ENCODE measurements at regions not wholly inside any gene's neighbourhood (a gene's known extent, or its start where the extent isn't known, plus 50 kb on each side); places are given as distances from the start of the nearest gene placed in this dataset.

DNA sequence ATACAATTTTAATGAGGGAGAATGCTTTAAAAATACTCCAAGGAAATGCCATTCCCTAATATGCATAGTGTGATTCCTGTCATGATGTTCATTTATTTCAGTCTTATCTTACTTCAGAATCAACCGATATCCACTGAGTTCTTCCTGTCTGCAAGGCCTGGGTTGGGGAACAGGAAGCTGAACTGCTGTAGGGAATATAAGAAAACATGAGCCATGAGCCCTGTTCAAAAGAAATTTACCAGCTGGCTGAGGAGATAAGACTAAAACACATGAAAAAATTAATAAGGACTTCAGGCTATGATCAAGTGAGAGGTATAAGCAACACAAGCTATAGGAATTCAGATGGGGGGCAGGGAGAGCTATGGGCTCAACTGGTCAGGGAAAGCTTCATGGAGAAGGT is 184.7 kb downstream of the PLPP4 start:
- DNase-seq: no peak

DNA sequence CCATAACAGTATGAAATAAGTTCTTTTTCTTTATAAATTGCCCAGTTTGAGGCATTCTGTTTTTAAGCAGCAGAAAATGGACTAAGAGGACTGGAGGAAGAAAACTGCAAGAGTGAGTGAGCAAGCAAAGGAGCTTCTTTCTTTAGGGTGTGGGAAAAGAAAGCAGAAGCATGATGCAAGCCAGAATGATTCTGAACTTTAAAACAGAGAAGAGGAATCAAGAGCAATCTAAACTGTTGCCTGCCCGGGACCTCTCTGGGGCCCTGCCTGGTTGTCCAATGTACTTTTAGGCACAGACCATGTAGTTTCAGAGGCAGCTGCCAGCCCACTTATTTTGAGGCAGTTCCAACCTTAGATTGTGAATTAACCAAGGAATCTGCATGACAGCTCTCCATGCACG is 186.3 kb downstream of the PLPP4 start:
- DNase-seq: no peak

- no peak for DNase-seq
Observed at GRCh38 chr10:120644556-120645410, 187.8 kb downstream of the PLPP4 start.

DNA sequence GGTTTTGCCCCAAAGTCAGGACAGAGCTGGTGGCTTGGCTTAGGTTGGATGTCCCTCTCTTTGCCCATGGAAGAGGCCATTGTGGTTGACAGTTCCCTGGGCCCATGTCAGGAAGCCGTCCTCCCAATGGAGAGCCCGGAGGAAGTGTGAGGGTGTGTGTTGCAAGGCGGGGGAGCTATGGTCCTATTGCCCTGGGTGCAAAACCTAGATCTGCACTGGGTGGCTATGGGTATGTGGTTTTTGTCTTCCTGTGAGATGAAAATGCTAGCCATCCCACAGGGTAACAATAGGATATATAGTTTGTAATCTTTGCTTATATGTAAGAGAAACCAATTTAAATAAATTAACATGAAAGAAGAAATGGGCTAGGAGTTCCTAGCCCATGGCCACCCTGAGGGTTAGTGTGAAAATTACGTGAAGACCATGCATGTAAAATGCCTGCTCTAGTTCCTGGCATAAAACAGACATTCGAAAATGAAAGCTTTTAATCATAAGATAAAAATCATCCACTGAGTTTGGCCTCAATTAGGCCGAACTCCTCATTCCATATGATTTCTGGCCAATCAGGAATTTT is 189.2 kb downstream of the PLPP4 start:
- no peak for DNase-seq

DNA sequence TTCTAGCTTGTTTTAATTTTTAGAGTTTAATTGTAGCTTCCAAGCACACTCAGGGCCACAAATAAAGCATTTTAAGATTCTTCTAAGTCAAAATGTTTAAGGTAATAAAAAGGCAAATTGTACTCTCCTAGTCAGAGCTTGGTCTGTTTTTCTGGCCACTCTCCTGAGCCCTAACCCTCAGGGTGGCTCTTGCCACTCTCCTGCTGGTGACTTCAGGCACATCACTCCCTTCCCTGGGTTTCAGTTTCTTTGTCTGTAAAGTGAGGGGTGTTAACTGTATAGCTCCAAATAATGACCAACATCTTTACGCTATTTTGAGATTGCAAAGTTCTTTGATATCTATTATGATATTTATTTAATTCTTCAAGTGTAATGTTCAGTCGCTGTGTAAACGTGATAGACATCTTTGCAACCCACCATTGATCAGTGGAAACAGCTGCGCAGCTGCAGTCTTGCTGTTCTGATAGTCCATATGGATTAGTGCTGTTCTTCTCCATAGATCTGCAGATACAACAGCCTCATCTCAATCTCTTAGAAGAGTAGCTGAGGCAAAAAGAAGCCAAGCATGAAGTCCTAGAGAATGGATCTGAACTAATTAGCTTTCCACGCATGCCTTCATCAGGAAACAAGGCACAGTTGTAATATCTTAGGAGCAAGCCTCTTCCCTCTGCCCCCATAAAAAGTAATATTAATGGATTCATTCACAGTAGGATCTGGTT is 189.9 kb downstream of the PLPP4 start:
- no peak for DNase-seq

DNA sequence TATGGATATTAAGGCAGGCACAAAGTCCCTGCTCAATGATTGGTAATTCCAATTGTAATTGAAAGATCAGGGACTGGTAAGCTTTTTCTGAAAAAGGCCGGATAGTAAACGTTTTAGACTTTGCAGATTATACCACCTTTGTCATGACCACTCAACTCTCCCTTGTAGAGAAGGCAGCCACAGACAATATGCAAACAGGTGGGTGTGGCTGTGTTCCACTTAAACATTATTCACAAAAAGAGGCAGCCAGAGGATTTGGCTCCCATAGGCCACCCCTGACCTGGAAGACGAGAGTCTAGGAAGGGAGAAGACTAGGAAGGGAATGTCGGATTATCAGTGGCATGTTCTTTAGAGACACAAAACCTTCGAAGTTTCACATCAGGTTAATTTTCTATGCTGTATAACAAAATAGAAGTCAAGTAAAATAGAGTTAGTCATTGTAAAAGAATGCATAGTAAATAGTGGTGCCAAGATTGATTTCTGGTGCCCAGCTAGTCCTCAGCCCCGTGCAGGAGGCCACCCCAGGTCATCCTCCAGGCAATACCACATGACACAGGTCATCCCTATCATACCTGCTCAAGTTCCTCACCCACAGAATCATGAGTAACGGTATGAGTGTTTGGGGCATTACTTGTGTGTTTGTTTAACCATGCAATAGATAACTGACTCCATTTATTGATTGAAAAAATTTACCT is 193.8 kb downstream of the PLPP4 start:
- no peak for DNase-seq

DNA sequence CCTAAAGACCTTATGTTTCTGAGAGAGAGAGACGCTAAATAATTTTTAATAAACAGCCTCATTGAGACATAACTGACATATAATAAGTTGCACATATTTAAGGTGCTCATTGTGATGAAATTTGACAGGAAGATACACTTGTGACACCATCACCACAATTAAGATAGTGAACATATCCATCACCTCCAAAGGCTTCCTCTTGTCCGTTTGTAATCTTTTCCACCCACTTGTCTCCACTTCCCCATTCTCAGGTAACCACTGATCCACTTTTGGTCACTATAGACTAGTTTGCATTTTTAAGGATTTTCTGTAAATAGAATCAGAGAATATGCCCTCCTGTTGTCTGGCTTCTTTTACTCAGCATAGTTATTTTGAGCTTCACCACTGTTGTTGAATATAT is 195.1 kb upstream of the WDR11 start:
- no peak for DNase-seq

- DNase-seq: no peak
Observed at GRCh38 chr10:120657371-120657770, 193.8 kb upstream of the WDR11 start.

DNA sequence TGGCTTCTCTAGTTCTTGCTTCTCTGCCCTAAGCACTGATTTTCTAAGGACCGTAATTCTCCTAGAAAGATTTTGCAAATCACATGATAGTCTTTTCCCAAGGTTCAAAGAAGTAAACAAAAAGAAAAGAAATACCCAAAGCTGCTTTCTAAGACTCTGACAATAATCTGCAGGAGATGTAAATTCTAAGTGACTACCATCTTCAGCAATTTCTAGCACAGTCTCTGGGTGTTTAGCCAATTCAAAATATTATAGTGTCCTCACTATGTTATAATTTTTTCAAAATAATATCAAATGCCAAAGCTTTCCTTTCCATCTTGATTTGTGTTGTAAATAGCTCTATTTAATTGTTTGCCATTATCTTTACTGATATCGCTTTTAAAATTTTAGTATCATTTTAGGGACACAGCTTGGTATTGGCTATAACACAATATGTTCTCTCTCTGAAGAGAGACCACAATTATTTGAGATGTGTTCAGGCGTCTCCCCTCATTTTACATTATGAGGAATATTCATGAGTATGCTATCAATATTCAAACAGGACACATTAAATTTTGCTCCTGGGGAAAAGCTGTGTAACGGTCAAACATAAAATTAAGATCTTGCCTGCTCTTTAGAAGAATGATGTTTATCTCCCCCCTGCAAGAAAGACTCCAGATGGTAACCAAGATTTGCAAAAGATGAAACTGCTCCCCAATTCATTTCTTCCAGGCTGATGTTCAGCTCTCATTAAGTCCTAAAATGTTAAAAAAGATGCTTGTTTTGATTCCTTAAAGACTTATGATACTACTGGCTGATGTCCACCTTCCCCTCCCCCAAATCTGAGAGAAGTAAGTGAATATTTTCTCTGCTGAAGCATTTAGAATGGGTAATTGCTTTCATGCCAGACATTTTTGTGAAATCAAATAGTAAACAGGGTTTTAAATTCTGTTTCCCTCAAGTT is 191.9 kb upstream of the WDR11 start:
- DNase-seq: no peak

DNA sequence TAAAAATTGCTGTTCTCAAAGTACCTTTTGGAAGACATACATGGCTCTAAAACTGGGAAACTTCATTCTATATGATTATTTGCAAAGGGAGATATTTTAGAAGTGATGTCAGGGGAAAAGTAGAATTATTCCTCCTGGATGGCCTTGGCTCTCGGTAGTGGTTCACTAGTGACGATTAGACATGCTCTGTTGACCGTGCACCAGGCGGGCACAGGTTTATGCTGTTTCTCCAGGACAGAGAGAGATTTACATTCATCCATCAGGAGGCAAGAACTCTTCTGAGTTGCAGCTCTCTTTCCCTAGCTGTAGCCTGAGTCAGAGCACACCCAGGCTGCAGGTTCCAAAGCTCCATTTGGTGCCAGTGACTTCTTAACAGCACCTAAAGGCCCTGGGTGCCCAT is 184.9 kb upstream of the WDR11 start:
- DNase-seq: no peak

GRCh38 chr10:120667276-120667675 is 183.9 kb upstream of the WDR11 start:
- no peak for DNase-seq

- DNase-seq: no peak
Observed at GRCh38 chr10:120671491-120671890, 179.7 kb upstream of the WDR11 start.

GRCh38 chr10:120683454-120683853 is 167.7 kb upstream of the WDR11 start:
- no peak for DNase-seq

DNA sequence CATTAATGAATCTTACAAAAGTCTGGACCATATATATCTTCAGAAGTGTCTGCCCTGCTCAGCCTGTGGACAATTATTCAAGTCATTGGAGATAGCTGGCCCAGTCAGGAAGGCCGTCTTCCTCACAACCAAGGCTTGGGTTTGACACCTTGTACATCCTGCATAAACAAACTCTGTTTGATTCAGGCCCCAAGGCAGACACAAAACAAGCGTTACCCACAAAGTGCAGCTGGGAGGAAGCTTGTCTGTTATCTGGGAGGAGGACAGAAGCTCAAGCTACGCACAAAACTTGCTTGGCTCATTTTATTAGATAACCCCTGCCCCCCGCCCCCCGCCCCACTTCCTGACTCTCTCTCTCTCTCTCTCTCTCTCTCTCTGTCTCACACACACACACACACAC is 166.9 kb upstream of the WDR11 start:
- no peak for DNase-seq

DNA sequence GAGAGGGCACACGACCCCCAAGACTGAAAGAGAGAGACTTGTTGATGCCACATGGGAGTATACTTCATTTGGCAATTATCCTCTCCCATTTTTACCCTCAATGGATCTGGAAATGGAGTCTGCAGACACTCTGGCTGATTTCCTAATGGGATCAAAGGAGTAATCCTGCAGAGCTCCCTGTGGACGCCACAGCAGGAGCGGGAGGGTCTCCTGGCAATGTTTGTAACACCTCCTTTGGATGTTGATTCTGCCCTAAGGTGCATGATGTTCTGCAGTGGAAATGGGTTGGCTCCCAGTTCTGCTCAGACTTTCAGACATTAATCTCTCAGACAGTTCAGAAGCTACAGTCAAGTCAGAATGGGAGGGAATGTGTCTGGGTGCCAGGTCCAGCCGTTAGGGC is 166.0 kb upstream of the WDR11 start:
- DNase-seq: no peak

DNA sequence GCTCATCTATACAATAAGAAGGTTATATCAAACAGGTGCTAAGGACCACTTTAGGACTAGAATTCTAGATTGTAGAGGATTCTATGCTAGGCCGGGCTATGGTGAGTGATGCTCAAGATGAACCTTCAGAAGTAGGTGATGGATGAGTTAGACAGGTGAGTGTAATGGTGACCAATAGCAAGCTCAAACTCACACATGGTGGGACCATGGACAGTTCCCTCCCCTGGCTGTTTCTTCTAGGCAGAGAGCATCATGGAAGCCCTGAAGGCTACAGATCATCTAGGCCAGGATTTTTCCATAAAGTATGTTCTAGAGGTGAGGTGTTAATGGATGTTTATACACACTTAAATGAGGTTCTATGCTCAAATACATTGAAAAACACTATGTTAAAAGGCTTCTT is 162.2 kb upstream of the WDR11 start:
- DNase-seq: no peak

DNA sequence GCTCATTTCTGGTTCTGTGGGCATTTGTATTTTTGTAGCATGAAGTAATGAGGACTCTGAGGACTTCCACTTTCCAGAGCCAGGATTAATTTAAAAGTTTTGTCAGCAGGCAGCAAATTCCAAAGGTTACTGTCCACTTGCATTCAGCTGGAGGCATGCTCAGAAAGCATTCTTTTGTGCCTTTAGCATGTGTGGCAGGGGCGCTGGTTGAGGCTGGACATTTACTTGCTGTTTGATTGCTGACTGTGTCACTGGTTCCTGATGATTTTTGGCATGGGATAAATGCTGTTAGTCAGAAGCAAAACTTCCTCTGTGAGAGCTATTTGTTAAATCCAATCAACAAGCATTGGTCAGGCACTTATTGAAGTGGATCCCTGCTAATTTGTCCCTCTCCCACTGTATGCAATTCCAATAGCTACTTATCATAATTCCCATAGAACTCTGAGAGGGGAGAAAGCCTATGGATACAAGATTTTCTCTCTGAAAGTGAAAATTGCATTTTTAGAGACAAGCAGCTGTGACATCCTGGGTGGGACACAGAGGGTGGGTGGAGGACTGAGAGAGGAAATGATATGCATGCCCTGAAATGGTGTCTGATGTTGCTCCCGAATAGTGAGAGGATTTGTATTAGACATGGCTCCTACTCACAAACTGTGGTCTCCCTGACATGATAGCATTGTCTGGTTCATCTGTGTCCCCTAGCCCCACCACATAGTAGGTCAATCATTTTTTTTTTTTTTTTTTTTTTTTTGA is 161.2 kb upstream of the WDR11 start:
- no peak for DNase-seq

DNA sequence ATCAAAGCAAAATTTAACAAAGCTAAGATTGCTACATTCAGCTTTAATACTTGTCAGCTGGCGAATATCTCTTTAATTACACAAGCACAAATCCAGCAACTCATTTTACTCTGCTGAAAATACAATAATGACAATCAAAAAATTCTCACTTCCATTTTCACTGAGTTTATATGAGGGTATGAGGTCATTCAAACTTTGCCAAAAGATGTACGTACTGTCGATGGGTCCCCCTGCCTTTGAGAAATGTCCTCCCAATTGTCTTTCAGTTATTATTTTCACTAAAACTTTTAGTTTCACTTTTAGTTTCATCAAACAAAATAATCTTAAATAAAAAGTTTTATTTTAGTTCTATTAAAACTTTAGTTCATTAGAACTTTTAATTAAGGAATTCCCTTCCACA is 159.5 kb upstream of the WDR11 start:
- no peak for DNase-seq

DNA sequence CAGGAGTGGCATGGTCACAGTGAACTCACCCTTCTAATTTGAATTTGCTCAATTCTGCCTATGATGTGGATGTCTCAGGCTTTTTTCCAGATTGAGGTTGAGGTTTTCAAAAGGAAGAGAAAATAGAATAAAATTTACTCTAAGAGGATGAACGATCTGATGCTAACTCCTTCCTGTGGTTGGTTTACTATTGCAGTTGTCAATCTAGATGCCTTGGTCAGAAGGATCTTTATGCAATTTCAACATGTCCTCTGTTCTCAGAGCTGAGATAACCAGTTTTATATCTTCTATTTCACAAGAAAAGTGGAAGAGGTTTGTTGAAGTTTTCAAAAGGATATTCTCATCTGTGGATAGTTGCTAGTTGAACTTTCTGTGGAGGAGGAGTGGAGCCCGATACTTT is 150.7 kb upstream of the WDR11 start:
- no peak for DNase-seq

GRCh38 chr10:120701381-120701780 is 149.8 kb upstream of the WDR11 start:
- no peak for DNase-seq

DNA sequence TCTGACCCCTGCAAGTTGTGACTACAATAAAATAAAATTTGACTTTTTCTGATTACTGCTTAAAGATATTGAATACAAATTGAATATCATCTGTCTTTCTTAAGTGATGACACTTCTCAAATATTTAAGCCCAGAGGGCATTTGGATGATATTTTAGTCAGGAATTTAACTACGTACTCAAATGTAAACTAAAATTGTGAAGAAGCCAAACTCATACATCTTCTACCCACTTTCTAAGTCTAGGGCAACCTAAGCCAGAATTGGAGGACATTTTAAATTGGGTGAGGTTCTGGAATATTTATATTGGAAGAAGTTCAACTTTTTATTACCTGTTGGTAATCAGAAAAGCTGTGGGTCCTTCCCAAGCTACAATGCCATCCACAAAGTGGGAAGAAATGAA is 149.1 kb upstream of the WDR11 start:
- no peak for DNase-seq

GRCh38 chr10:120705309-120705708 is 145.9 kb upstream of the WDR11 start:
- no peak for DNase-seq

Data from activated T-cell treated with anti-CD3 and anti-CD28 coated beads, Interleukin-2, amount 50 U/mL, for 48 hours (primary cell).